Endothelial cell of umbilical vein (primary cell): ENCODE measurements at regions not wholly inside any gene's neighbourhood (a gene's known extent, or its start where the extent isn't known, plus 50 kb on each side); places are given as distances from the start of the nearest gene placed in this dataset.

Source experiments
- BruUV-seq: library from RNA; stranded (reverse); fragments of 400-500 nt; replicated peaks from 2 replicates; lab custom pipeline; 2021; lab: Mats Ljungman, UMichigan
- CTCF ChIA-PET: fragments of 300-600, 350-600 bp; sonication (Branson Sonifier 250); formaldehyde crosslinking; loops from one replicate; lab custom pipeline; 2021; ENCODE audit warnings: antibody characterized with exemption, inconsistent platforms; lab: Charles Lee
- POLR2A ChIA-PET: fragments of 300-600, 350-600 bp; sonication (Branson Sonifier 250); formaldehyde crosslinking; loops from one replicate; lab custom pipeline; 2021; ENCODE audit warnings: antibody characterized with exemption, inconsistent platforms; lab: Charles Lee
- DNase-seq: peaks from one replicate; pipeline ENCODE4 v3.0.0-alpha.2; 2011; ENCODE audit warnings: low read depth, low spot score
- FAIRE-seq: peaks from 2 replicates; lab custom pipeline; 2011; peaks lifted over from hg19 to GRCh38; lab: Jason Lieb, UNC
- H2AFZ ChIP-seq: 2 replicates; pipeline ENCODE4 v1.6.0; 2012; ENCODE audit warnings: low read depth, low read length, control low read depth, inconsistent platforms
- H3K27ac ChIP-seq: 2 replicates; pipeline ENCODE4 v1.5.1; 2011; ENCODE audit warnings: low read depth, mild to moderate bottlenecking, control low read depth, low read length, moderate library complexity; ENCODE audit not compliant: insufficient read depth
- H3K27me3 ChIP-seq, 2 experiments: 2 replicates each; pipeline versions ENCODE4 v1.6.0 to v1.6.1; 2011; ENCODE audit warnings: low read length in 2 of 2, mixed read lengths in 1 of 2; ENCODE audit not compliant: control insufficient read depth in 2 of 2, insufficient read depth in 2 of 2
- H3K36me3 ChIP-seq, 2 experiments: 2 replicates in 1 of 2; 3 replicates in 1 of 2; pipeline ENCODE4 v1.5.1; 2011; ENCODE audit warnings: low read length in 2 of 2, mild to moderate bottlenecking in 1 of 2, moderate library complexity in 1 of 2; ENCODE audit not compliant: control insufficient read depth in 2 of 2, insufficient read depth in 2 of 2; ENCODE audit errors: extremely low read depth in 1 of 2
- H3K4me1 ChIP-seq: 3 replicates; pipeline ENCODE4 v1.5.1; 2011; ENCODE audit warnings: mild to moderate bottlenecking, low read length; ENCODE audit not compliant: control insufficient read depth, insufficient read depth; ENCODE audit errors: extremely low read depth
- H3K4me2 ChIP-seq: 2 replicates; pipeline ENCODE4 v1.6.1; 2011; ENCODE audit warnings: low read length, control low read depth, mixed read lengths; ENCODE audit not compliant: insufficient read depth
- H3K4me3 ChIP-seq, 3 experiments: fragments of 200-600 bp in 1 of 3; sonication (generic), shearing (Covaris generic) in 1 of 3; replicated peaks in 1 of 3; 2 replicates each; pipeline ENCODE4 v1.5.1; 2011 to 2016; ENCODE audit warnings: control low read depth in 3 of 3, low read length in 3 of 3, mild to moderate bottlenecking in 2 of 3, inconsistent platforms in 1 of 3, low read depth in 1 of 3, moderate library complexity in 1 of 3; ENCODE audit not compliant: insufficient read depth in 1 of 3
- H3K79me2 ChIP-seq: 2 replicates; pipeline ENCODE4 v1.6.0; 2012; ENCODE audit warnings: low read length, inconsistent platforms; ENCODE audit not compliant: control insufficient read depth, insufficient read depth
- H3K9ac ChIP-seq: replicated peaks from 2 replicates; pipeline ENCODE3; 2011; ENCODE audit warnings: low read length, control low read depth; ENCODE audit not compliant: insufficient read depth; ENCODE audit errors: extremely low read depth
- H3K9me1 ChIP-seq: replicated peaks from 3 replicates; pipeline ENCODE4 v1.6.0; 2011; ENCODE audit warnings: mild to moderate bottlenecking, low read length; ENCODE audit not compliant: control insufficient read depth, insufficient read depth; ENCODE audit errors: extremely low read depth
- H3K9me3 ChIP-seq: replicated peaks from 2 replicates; pipeline ENCODE4 v1.5.1; 2012; ENCODE audit warnings: low read length, inconsistent platforms; ENCODE audit not compliant: control insufficient read depth, insufficient read depth
- H4K20me1 ChIP-seq: replicated peaks from 2 replicates; pipeline ENCODE3; 2011; ENCODE audit warnings: mild to moderate bottlenecking, low read length; ENCODE audit not compliant: control insufficient read depth, insufficient read depth; ENCODE audit errors: extremely low read depth
- EZH2 ChIP-seq: IDR thresholded peaks from 2 replicates; pipeline ENCODE4 v1.6.1; 2012; ENCODE audit warnings: borderline replicate concordance, low read depth, mild to moderate bottlenecking, moderate library complexity, low read length, inconsistent platforms; ENCODE audit not compliant: severe bottlenecking
- FOS ChIP-seq: IDR thresholded peaks from 2 replicates; pipeline ENCODE4 v1.6.1; 2011; ENCODE audit warnings: mild to moderate bottlenecking, low read length, moderate library complexity, borderline replicate concordance; ENCODE audit not compliant: insufficient read depth
- GATA2 ChIP-seq: IDR thresholded peaks from 2 replicates; pipeline ENCODE4 v1.7.0; 2011; ENCODE audit warnings: low read depth, mild to moderate bottlenecking, moderate library complexity, mixed read lengths, low read length; ENCODE audit not compliant: insufficient read length, insufficient read depth
- JUN ChIP-seq: IDR thresholded peaks from 2 replicates; pipeline ENCODE4 v1.6.1; 2011; ENCODE audit warnings: borderline replicate concordance, low read depth; ENCODE audit not compliant: insufficient read length, insufficient read depth
- MYC ChIP-seq: IDR thresholded peaks from one replicate; pipeline ENCODE4 v1.6.1; 2011; ENCODE audit warnings: mild to moderate bottlenecking, low read depth, low read length
- POLR2A ChIP-seq: IDR thresholded peaks from 2 replicates; pipeline ENCODE4 v1.6.1; 2012; ENCODE audit warnings: low read depth, mild to moderate bottlenecking, control low read depth, low read length
- dilution Hi-C: fragments of 300-500 bp; cut with MboI; formaldehyde crosslinking; loops from one replicate; pipeline ENCODE4 v1.15.0; 2019; ENCODE audit warnings: low sequenced_read_pairs; ENCODE audit not compliant: extremely low pct_ligation_motif_present
- intact Hi-C: fragments of 100-400 bp; cut with micrococcal nuclease; formaldehyde crosslinking; loops from one replicate; pipeline ENCODE4 v1.10.0; 2022
- TF ChIP-seq, protein P1 (sequence below), 2 donors: IDR thresholded peaks; 1 replicate in 1 of 2; 2 replicates in 1 of 2; pipeline ENCODE4 v1.5.1; 2011; ENCODE audit warnings: low read length in 2 of 2, mild to moderate bottlenecking in 2 of 2, moderate library complexity in 2 of 2, control low read depth in 1 of 2, inconsistent platforms in 1 of 2, low read depth in 1 of 2; ENCODE audit not compliant: insufficient read depth in 1 of 2; ENCODE audit errors: extremely low read depth in 1 of 2

- H3K4me1 ChIP-seq = no peaks in the 10 kb centered on the region
- intact Hi-C loops (no loop called here), dilution Hi-C loops (no loop called here)
- H3K36me3 ChIP-seq = no peaks in the 10 kb centered on the region
- H3K9me3 ChIP-seq = no peaks in the 10 kb centered on the region
- DNase-seq = no peak
- H3K27ac ChIP-seq = no peak overlapping the region
- ChIA-PET POLR2A (no interaction called here), CTCF (no interaction called here)
- no TSS peak for BruUV-seq
- no peak overlapping the region for H3K4me3 ChIP-seq
- no peaks in the 10 kb centered on the region for H3K9me1 ChIP-seq
- no peak overlapping the region for H2AFZ ChIP-seq
- no peak for FAIRE-seq
- no peaks in the 10 kb centered on the region for H3K79me2 ChIP-seq
- TF ChIP-seq, protein P1, sequence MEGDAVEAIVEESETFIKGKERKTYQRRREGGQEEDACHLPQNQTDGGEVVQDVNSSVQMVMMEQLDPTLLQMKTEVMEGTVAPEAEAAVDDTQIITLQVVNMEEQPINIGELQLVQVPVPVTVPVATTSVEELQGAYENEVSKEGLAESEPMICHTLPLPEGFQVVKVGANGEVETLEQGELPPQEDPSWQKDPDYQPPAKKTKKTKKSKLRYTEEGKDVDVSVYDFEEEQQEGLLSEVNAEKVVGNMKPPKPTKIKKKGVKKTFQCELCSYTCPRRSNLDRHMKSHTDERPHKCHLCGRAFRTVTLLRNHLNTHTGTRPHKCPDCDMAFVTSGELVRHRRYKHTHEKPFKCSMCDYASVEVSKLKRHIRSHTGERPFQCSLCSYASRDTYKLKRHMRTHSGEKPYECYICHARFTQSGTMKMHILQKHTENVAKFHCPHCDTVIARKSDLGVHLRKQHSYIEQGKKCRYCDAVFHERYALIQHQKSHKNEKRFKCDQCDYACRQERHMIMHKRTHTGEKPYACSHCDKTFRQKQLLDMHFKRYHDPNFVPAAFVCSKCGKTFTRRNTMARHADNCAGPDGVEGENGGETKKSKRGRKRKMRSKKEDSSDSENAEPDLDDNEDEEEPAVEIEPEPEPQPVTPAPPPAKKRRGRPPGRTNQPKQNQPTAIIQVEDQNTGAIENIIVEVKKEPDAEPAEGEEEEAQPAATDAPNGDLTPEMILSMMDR (IDR thresholded peaks at IDR 0.05; ENCODE audit: extremely low read depth in 1 of 2, insufficient read depth in 1 of 2, low read depth in 1 of 2, low read length in 2 of 2) = no peak
- no peak for TF ChIP-seq MYC
- no peak for TF ChIP-seq POLR2A
- no peak for TF ChIP-seq GATA2
- TF ChIP-seq EZH2 = no peak
- no peak for TF ChIP-seq FOS
- no peak for TF ChIP-seq JUN
- no peak overlapping the region for H3K4me2 ChIP-seq
- no peaks in the 10 kb centered on the region for H4K20me1 ChIP-seq
- H3K9ac ChIP-seq = no peak overlapping the region
- H3K27me3 ChIP-seq = peaks cover 2% of the 10 kb centered on the region in 2 experiments
Observed at GRCh38 chr10:52875336-52875735, 102.8 kb upstream of the MBL2 start.
